A172 (cell line): ENCODE measurements at regions not wholly inside any gene's neighbourhood (a gene's known extent, or its start where the extent isn't known, plus 50 kb on each side); places are given as distances from the start of the nearest gene placed in this dataset.

Source experiments
- DNase-seq: peaks from one replicate; pipeline ENCODE4 v3.0.0-alpha.2; 2015; ENCODE audit warnings: low spot score

DNA sequence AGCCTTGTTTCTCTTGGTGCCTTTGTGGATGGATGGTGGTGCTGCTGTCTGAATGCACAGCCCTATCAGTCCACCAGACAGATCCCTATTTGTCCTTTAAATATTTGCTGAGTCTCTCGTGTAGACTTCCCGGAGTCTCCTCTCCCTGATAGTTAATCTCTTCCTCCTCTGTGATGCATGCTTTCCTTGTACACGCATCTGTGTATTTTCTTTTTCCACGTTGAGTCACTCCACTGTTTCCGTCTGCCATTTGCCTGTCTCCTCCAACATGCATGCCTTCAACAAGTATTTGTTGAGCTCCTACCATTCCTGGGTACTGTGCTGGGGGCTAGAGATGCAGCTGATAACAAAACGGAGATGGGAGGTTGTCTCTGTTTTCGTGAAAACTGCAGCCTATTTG lies 282.6 kb downstream of the HAPSTR1 start:
- DNase-seq = no peak

DNA sequence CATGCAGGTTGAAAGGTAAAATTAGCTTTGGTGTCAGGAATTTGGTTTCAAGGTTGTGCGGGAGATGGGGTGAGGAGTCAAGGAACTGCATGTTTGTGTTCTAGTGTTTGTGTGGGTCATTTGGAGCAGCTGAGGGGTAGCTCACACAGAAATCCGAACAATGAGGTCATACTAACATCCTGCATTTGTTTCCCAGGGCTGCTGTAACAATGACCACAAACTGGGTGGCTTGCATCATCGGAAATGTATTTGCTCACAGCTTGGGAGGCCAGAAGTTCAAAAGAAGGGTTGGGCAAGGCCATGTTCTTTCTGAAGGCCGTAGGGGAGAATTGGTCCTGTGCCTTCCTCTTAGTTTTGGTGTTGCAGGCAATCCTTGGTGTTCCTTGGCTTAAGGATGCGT lies 287.4 kb downstream of the HAPSTR1 start:
- DNase-seq = no peak

DNA sequence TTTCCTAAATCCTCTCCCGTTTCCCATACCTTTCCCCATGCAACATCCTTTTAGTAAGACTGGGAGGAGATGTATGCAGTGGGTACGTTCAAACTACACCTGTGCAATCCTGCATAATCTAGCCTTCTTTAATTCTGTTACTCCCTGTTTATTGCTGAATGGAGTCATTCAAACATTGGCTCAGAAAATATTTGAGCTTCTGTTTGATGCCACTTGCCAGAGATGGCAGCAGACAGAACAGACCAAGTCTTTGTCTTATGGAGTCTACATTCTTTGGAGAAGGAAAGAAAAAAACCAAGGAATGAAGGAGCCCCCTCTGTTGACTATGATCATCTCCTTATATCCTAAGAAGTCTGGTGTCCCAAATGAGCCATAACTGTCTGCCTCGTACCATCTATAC lies 288.8 kb downstream of the HAPSTR1 start:
- no peak for DNase-seq

DNA sequence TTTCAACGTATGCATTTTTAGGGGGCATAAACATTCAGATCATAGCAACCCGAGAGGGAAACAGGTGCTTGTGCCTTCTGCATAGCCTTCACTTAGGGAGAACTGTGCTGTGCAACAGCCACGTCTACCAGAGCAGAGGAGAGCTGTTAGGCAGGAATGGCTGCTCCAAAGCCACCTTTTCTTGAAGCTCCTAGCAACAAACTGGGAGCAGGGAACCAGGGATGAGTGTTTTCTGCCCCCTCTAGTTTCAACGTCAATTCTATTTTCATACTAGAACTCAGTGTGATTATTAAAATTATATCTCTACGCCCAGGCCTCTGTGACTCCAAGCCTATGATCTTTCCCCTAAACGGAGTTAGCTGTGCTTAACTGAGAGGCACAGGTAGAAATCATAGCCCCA lies 290.0 kb downstream of the HAPSTR1 start:
- no peak for DNase-seq

DNA sequence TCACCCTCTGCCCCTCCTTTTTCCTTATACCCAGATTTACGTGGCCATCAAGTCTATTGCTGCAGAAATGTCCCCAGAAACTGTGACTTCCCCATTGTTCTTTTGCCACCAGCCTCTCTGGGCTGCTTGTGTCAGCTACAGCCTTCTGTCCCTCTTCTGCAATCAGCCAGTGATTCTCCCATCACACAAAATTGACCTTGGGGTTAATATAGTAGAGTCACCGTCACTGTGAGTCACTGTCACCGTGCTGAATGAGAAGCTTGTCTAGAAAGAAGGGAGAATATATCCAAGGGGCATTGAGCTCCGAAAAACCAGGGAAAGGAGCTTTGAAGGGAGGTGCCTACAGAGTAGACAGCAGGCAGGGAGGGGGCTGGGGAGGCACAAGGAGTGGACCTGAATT lies 290.5 kb downstream of the HAPSTR1 start:
- DNase-seq = no peak

DNA sequence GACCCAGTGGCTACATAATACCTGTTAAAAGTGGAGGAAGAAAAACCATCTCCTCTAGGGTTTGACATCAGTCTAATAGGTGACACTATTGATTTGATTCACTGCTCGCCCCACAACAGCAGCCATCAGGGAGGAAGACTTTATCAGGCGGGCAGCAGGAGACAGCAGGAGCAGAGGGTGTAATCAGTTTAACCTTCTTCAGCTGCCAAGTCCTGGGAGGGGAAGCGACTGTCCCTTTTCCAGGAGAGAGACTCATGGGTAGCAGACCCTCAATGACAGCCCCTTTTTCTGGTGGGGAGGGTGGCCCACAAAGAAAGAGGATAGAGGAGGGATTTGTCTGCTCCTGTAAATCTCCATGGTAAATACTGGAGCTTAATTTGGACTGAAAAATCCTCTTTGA lies 291.8 kb downstream of the HAPSTR1 start:
- no peak for DNase-seq

DNA sequence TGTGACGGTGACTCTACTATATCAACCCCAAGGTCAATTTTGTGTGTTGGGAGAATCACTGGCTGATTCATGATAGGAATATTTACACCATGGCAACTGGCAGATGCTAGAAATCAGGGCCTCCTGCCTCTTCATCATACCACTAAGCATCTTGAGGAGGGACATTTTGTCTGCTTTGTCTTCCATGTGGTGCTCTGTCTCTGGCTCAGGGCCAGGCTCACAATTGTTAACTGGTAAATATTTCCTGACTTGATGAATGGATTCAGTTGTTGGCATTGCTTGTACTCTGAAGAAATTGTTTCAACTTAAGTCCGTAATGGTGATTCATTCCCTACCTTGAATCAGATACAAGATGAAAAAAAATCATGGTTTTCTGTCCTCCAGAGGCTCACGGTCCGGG lies 292.7 kb downstream of the HAPSTR1 start:
- no peak for DNase-seq

DNA sequence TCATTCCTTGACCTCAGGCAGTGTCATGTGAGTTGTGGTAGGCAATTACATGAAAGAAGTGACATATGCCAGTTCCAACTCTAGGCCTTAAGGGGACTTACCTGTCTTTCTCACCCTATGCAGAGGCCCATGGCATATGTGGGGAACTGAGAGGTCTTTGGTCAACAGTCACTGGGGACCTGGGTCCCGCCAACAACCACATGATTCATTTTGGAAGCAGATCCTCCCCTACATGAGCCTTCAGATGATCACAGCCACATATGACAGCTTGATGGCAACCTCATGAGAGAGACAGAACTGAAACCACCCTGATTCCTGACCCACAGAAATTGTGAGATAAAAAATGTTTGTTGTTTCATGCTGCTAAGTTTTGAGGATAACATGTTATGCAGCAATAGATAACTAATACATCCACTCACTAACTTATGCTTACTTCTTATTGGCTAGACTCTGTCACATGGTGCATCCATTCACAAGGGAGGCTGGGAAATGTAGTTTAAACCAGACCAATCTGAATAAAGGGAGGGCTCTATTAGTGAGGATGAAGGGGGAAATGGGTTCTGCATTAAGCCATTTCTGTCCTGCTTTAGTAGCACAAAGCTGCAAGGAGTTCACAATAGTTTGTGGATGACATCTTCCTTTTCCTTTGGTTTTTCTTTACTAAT lies 298.2 kb downstream of the HAPSTR1 start:
- no peak for DNase-seq

DNA sequence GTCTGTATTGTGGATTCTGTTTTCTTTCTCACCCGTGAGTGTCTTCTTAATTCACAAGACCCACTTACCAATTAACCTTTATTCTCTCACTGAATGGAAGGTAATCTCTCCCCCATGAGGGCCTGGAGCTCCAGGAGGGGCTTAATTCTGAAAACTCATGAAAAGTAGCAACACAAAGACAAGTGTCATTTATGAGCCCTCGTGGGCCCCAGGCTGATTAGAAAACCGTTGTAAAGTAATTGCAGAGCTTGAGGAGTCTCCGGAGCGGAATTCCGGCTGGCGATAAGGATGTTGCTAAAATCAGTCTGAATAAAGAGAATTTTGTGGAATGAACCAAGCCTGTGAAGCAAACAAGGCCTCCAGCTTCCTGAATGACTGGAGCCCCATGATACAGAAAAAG lies 301.5 kb downstream of the HAPSTR1 start:
- DNase-seq = no peak

DNA sequence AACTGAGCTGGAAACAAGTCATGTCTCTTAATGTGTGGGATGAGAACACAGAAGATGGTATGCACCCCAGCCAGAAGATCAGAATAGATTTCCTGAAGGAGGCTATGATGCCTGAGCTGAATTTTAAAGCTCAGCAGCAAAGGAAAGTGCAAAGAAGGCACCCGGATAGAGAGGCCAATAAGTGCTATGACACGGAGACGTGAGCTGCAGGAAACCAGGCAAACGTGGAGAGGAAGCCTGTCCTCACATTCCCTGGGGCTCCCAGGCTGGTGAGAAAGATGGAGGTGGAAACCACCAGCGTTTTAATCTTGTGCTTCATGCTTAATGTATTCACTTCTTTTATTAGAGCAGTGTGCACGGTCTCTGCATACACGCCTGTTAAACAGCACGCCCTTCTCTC lies 302.1 kb downstream of the HAPSTR1 start:
- DNase-seq = no peak

DNA sequence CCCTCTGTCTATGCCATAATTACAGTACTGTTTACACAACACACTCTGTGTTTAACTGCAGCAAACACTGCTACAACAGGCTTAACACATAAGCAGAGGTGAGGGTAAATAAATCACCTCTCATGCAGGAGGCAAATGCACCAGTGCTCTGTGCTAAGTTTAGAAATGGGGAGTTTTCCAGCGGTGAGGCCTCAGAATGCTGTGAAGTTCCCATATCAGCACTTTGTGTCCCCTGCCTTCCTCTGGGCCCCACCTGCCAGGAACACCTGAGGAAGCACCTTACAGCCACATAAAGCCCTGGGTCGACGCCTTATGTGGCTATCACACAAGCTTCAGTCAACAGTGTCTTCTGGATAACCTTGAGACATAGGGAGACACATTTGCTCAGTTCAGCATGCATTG lies 304.5 kb downstream of the HAPSTR1 start:
- DNase-seq = no peak

DNA sequence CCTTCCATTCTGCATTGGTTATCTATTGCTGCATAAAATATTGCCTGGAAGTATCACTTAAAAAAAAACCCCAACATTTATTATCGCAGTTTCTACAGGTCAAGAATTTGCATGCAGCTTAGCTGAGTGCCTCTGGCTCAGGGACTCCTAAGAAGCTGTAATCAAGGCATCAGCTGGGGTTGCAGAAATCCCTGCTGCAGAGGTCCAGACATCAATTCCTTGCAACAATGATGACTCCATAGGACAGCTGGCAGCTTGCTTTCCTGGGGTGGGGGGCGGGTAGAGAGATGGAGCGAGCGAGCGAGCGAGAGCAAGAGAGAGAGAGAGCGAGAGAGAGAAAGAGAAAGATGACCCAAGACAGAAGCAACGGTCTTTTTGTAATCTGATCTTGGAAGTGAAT lies 308.1 kb downstream of the HAPSTR1 start:
- DNase-seq = no peak

DNA sequence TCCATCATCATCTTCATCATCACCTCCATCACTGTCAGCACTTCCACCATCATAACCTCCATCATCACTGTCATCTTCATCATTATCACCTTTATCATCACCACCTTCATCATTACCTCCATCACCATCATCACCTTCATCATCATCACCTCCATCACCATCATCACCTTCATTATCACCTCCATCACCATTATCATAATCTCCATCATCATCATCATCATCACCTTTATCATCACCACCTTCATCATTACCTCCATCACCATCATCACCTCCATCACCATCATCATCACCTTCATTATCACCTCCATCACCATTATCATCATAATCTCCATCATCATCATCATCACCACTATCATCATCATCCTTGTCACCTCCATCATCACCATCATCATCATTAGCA lies 309.7 kb downstream of the HAPSTR1 start:
- no peak for DNase-seq

DNA sequence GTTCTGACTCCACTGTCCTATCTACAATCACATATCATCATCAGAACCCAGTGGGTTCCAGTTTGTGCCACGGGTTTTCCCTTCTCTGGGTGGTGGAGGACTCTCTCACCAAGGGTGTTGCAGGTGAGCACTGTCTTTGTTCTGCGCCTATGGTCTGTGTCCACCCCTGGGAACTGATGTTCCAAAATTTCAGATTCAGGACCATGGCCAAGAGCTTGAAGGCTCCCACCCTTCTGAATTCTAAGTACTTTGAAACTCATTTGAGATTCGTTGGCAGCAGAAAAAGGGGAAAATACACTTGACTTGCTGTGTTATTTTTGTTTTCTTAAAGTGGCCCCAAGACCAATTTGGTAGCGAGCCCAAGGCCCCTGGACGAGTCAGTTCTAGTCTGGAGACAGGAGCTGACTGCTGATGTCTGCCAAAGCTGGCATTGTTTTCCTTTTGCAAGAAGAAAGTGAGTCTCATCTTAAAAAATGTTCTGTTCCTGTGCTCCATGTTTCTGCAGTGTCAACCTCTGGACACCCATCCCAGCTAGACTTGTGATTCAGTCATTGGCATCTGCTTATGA lies 310.9 kb downstream of the HAPSTR1 start:
- no peak for DNase-seq

DNA sequence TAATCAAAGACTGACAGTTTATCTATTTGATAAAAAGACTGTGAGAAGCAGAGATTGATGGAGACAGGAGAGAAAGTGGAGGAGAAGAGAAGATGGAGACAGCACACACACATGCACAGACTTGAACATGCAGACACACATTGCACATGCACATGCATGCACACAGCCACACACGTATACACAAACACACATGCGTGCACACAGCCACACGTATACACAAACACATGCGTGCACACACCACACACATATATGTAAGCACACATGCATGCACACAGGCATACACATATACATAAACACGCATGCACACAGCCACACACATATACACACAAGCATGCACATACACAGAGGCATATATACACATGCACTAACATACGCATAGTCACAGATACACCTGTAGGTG lies 313.4 kb downstream of the HAPSTR1 start:
- DNase-seq = no peak

DNA sequence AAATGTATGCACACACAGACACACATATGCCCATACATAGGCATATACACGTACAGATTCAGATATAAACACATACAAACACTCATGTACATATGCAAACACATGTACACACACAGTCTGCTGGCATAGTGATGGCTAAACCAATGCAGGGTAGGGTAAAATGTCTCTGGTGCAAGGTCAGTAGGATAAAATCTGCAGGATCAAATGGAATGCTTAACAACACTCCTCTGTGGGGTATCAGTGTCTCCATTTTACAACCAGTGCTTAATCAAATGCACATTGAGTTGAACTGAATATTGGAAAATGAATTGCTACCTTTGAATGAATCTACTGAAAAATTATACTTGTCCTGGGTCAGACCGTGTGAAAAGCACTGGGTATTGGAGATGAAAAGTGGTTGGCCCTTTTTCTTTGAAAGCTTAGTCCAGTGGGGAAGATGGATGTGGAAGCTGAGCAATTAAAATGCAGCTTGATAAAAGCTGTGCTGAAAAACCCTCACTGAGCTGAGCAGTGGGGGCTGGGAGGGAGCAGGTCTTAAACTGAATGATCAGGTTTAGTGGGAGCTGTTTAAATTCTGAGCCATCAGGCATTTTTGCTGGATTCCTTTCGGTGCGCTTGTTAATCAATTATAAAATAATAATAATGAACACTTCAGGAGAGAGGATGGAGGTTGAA lies 314.7 kb downstream of the HAPSTR1 start:
- no peak for DNase-seq

DNA sequence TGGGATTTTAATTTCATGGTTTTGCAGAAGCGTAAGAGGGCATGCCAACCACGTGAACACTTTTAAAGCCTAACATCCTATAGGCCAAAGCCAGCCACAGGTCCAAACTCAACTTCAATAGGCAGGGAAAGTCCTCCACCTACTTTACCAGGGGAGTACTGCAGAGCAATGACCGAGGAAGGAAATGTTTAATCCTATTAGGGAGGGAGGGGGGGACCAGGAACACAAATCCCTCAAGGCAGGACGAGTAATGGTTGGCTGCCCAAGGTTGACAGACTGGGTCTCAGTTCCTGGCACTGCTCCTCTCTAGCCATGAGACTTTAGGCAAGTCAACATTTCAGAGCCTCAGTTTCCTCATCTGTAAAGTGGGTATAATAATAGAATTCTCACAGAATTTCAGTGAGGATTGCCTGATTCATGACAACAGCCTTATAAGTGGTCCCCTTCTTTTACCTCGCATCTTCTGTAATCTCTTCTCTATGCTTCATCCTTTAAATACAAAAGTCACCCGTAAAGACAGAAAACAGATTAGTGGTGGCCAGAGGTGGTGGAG lies 315.8 kb downstream of the HAPSTR1 start:
- DNase-seq = no peak

DNA sequence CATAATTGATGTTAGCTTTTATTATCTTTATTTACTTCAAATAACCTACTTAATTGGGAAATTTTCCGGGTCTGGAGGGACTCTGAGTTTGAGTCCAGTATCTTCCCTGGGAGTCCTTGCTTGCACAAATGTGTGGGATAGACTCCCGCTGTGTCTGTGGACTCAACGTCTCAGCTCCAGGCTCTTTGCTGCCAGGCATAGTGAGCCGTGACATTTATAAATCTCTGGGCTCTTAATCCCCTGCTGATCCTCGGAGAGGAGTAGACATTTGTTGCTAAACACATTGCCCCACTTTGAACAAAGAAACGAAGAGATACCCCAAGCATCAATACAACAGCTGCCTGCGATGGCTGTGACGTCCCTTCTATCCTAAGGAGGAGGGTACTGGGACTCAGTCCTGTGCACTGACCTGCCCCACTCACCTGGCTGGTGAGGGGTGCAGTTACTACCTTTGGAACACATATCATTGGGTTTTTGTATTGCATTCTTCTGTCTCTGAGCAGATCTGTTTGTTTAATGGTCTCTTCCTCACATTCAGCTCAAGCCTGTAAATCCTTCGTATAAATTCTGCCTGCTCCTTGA lies 316.9 kb downstream of the HAPSTR1 start:
- no peak for DNase-seq

DNA sequence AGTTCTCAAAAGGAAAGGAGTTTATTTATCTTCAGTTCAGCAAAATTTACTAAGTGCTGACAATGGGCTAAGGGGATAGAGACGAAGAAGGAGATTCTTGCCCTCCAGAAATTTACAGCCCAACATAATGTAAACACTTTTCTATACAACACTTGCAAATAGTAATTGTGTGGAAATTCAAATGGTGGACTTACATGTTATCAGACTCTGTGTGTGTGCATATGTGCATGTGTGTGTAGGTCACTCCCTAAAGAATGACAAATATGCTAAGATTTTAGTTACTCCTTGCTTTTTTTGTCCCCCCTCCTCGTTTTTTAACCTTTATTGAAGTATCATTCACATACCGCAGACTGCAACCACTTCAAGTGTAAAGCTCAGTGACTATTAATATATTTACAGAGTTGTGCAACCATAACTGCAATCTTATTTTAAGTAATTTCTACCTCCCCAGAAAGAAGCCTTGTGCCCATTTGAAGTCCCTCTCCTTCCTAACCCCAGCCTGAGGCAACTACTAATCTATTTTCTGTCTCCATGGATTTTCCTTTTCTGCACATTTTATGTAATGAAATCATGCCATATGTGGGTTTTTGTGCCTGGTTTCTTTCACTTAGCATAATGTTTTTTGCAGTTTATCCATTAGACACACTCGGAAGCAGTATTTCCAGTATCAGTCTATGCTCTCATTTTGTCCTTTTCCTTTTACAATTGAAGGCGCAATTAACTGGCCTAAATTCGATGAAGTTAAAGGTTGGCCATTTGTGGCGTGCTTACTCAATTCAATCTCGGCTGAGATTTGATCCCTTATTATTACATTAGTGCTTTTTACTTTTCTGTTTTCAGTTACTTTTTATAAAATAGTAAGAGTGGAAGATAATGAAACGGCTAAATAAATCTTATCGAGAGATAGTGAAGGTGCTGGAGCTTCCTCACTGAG lies 318.4 kb downstream of the HAPSTR1 start:
- no peak for DNase-seq

DNA sequence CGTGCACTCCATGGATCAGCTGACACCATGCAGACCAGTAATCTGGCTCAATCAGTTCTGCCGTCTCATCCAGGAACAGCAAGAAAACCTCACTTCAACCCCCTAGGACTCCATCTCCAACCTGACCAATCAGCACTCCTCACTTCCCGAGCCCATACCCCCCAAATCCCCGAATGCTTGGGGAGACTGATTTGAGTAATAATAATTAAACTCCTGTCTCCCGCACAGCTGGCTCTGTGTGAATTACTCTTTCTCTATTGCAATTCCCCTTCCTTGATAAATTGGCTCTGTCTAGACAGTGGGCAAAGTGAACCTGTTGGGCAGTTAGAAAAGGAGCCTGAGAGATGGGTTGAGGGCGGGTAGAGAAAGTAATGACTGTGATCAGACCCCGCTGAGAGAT lies 320.0 kb downstream of the HAPSTR1 start:
- no peak for DNase-seq

DNA sequence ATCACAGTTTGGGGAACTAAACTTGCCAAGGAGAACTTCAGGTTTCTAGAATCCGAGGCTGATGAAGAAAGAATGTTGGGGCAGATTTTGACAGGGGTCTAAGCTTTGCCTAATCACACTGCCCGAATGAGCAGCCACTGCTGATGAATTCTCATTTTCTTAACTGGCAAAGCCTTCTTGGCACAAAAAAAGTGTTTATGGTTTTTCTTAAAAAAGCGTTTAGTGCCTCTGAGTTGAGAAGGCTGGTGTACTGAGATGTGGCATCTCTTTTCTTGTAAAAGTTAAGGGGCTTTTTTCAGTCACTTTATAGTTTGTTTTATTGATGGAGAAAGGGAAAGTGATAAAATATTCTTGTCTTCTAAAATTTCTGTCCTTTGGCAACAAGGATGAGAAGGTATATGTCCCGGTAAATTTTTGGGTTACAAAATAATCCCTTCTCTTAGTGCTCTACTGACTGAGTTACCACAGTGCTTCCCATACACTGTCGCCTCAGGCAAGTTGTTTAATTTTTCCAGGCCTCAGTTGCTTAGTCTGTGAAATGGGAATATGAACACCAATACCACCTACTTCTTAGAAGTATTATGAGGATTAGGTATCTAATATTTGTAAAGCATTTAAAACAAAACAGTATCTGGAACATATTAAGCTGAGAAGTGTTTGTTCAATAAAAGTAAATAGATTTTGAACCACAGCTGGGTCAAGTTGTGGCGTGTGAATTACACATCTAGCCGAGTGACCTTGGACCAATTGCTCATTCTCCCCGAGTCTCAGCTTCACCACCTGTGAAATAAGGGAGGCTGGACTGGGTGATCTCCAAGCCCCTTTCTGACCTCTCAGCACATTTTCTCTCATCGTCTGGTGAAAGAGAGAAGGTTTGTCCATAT lies 320.8 kb downstream of the HAPSTR1 start:
- no peak for DNase-seq
